ENCODE measurements at regions not wholly inside any gene's neighbourhood (a gene's known extent, or its start where the extent isn't known, plus 50 kb on each side); places are given as distances from the start of the nearest gene placed in this dataset.

DNA sequence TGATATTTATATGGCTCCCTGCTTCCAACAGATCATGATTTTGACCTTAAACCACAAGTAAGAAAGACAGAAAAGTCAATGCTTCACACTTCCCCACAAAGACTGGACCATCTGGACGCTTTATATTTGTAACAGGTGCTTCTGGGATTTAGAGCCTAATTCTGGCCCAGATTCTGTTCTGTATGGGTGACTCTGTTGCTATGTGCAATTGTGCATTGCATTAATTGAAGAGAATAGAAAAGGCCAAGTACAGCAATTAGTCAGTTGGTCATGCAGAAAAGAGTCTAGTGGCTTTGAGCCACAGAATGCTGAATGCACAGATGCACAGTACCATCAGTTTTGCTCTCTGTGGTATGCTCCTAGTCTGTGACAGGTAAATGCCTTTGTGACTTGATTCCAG, 657.4 kb upstream of the ATXN8OS start:
- 100% methylated on average over 1 of the region's 1 CpG; no CpG with 5 or more reads in 1 of the 2 experiments for WGBS, 2 experiments (ENCODE audit: insufficient coverage in 2 of 2)
- Histone ChIP-seq H3K4me1 (ENCODE audit: control insufficient read depth, insufficient read depth, low read length, poor library complexity, severe bottlenecking) (no peaks in the 10 kb centered on the region), H3K9me3 (ENCODE audit: control insufficient read depth, low read length) (no peaks in the 10 kb centered on the region), H3K27ac (ENCODE audit: low read depth, low read length, severe bottlenecking) (no peak overlapping the region), H3K36me3 (ENCODE audit: control insufficient read depth, insufficient read depth, low read length) (no peaks in the 10 kb centered on the region), H3K4me3 (ENCODE audit: extremely low read depth, insufficient read depth, low read length, poor library complexity, severe bottlenecking) (no peak overlapping the region)

DNA sequence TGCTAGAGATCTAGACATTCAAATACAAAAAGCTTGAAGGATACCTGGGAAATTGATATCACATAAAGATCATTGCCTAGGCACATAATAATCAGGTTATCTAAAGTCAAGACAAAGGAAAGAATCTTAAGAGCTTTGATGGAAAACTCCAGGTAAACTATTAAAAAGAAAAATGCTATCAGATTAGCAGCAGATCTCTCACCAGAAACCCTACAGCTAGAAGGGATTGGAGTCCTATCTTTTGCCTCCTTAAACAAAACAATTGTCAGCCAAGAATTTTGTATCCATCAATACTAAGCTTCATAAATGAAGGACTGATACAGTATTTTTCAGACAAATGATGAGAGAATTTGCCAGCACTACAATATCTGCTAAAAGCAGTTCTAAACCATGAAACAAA, 682.4 kb upstream of the ATXN8OS start:
- no peaks in the 10 kb centered on the region for H3K4me1 ChIP-seq (ENCODE audit: control insufficient read depth, insufficient read depth, low read length, poor library complexity, severe bottlenecking)
- no peaks in the 10 kb centered on the region for H3K36me3 ChIP-seq (ENCODE audit: control insufficient read depth, insufficient read depth, low read length)
- peaks cover under 1% of the 10 kb centered on the region for H3K9me3 ChIP-seq (ENCODE audit: control insufficient read depth, low read length)
- H3K4me3 ChIP-seq (ENCODE audit: extremely low read depth, insufficient read depth, low read length, poor library complexity, severe bottlenecking): no peak overlapping the region
- H3K27ac ChIP-seq (ENCODE audit: low read depth, low read length, severe bottlenecking): no peak overlapping the region

- H3K9me3 ChIP-seq (ENCODE audit: control insufficient read depth, low read length): peaks cover 7% of the 10 kb centered on the region
- H3K27ac ChIP-seq (ENCODE audit: low read depth, low read length, severe bottlenecking): no peak overlapping the region
- no peak overlapping the region for H3K4me3 ChIP-seq (ENCODE audit: extremely low read depth, insufficient read depth, low read length, poor library complexity, severe bottlenecking)
- 80 to 94% methylated on average over 2 of the region's 2 CpGs for WGBS, 2 experiments (ENCODE audit: insufficient coverage in 2 of 2)
- H3K4me1 ChIP-seq (ENCODE audit: control insufficient read depth, insufficient read depth, low read length, poor library complexity, severe bottlenecking): no peaks in the 10 kb centered on the region
- H3K36me3 ChIP-seq (ENCODE audit: control insufficient read depth, insufficient read depth, low read length): no peaks in the 10 kb centered on the region
These were observed 683.8 kb upstream of the ATXN8OS start for GRCh38 chr13:69423844-69424243.

DNA sequence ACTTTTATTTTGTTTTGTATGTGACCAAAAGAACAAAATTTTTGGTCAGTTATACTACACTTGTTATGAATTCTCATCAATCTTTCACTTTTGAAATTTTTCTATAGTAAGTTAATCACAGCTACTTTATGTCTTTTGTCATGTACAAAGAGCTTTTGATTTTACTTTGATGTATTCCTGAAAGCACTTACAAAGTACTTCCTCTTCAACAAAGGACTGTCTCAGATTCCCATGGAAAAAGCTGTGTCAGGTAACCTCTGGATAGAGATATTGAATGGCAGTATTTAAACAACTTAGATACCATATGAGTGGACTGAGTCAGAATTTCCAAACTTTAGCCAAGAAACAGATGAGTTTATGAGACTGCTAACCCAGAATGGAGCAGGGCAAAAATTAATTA, 689.3 kb upstream of the ATXN8OS start:
- Histone ChIP-seq H3K4me3 (ENCODE audit: extremely low read depth, insufficient read depth, low read length, poor library complexity, severe bottlenecking) (no peak overlapping the region), H3K27ac (ENCODE audit: low read depth, low read length, severe bottlenecking) (no peak overlapping the region), H3K36me3 (ENCODE audit: control insufficient read depth, insufficient read depth, low read length) (no peaks in the 10 kb centered on the region), H3K4me1 (ENCODE audit: control insufficient read depth, insufficient read depth, low read length, poor library complexity, severe bottlenecking) (no peaks in the 10 kb centered on the region), H3K9me3 (ENCODE audit: control insufficient read depth, low read length) (peaks cover 7% of the 10 kb centered on the region)

DNA sequence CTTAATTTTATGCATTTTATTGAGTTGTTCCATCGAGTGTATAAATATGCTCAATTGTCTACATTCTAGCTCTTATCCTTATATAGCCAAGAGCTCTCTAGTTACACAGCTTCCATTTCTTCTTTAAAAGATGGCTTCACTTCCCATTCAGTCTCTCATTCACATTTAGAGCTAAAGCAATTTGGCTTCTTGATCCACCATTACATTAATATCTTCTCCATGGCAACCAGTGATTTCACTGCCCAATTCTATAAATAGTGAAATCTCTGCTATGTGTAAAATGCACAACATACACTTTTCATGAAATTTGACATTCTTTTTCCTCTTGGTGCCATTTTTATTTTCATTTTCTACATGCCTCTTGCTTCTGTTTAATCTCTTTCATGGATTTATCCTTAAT, 696.9 kb upstream of the ATXN8OS start:
- Histone ChIP-seq H3K9me3 (ENCODE audit: control insufficient read depth, low read length) (no peaks in the 10 kb centered on the region), H3K4me3 (ENCODE audit: extremely low read depth, insufficient read depth, low read length, poor library complexity, severe bottlenecking) (no peak overlapping the region), H3K4me1 (ENCODE audit: control insufficient read depth, insufficient read depth, low read length, poor library complexity, severe bottlenecking) (no peaks in the 10 kb centered on the region), H3K36me3 (ENCODE audit: control insufficient read depth, insufficient read depth, low read length) (no peaks in the 10 kb centered on the region), H3K27ac (ENCODE audit: low read depth, low read length, severe bottlenecking) (no peak overlapping the region)
- no CpG with 5 or more reads among the region's 1 CpG for whole genome bisulfite sequencing, 2 experiments (ENCODE audit: insufficient coverage in 2 of 2)

DNA sequence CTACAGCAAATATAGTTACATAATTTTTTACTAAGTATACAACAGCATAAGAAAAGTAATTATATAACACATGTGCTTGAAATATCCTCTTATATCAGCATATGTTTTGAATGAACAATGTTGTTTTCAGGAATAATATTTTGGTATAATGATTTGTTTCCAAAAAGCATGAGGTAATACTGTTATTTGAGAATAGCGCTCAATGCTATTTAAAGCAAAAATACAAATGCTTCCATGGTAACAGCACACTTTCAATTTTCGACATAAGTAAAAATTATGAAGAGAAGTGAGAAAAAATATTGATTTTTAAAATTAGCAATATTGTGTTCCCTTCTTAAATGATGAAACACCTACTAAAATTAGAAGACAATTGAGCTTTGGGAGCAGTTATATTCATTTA, 715.9 kb upstream of the ATXN8OS start:
- Histone ChIP-seq H3K27ac (ENCODE audit: low read depth, low read length, severe bottlenecking) (no peak overlapping the region), H3K4me1 (ENCODE audit: control insufficient read depth, insufficient read depth, low read length, poor library complexity, severe bottlenecking) (no peaks in the 10 kb centered on the region), H3K9me3 (ENCODE audit: control insufficient read depth, low read length) (no peaks in the 10 kb centered on the region), H3K36me3 (ENCODE audit: control insufficient read depth, insufficient read depth, low read length) (no peaks in the 10 kb centered on the region), H3K4me3 (ENCODE audit: extremely low read depth, insufficient read depth, low read length, poor library complexity, severe bottlenecking) (no peak overlapping the region)
- WGBS, 2 experiments (ENCODE audit: insufficient coverage in 2 of 2): no CpG with 5 or more reads among the region's 2 CpGs

- no peaks in the 10 kb centered on the region for H3K4me1 ChIP-seq (ENCODE audit: control insufficient read depth, insufficient read depth, low read length, poor library complexity, severe bottlenecking)
- H3K9me3 ChIP-seq (ENCODE audit: control insufficient read depth, low read length): no peaks in the 10 kb centered on the region
- H3K4me3 ChIP-seq (ENCODE audit: extremely low read depth, insufficient read depth, low read length, poor library complexity, severe bottlenecking): no peak overlapping the region
- H3K27ac ChIP-seq (ENCODE audit: low read depth, low read length, severe bottlenecking): no peak overlapping the region
- no peaks in the 10 kb centered on the region for H3K36me3 ChIP-seq (ENCODE audit: control insufficient read depth, insufficient read depth, low read length)
- 100% methylated on average over 2 of the region's 4 CpGs; no CpG with 5 or more reads in 1 of the 2 experiments for WGBS, 2 experiments (ENCODE audit: insufficient coverage in 2 of 2)
These were observed 717.7 kb upstream of the ATXN8OS start for GRCh38 chr13:69389899-69390298.

- WGBS, 2 experiments (ENCODE audit: insufficient coverage in 2 of 2): no CpG with 5 or more reads among the region's 5 CpGs
- H3K9me3 ChIP-seq (ENCODE audit: control insufficient read depth, low read length): no peaks in the 10 kb centered on the region
- no peak overlapping the region for H3K27ac ChIP-seq (ENCODE audit: low read depth, low read length, severe bottlenecking)
- no peak overlapping the region for H3K4me3 ChIP-seq (ENCODE audit: extremely low read depth, insufficient read depth, low read length, poor library complexity, severe bottlenecking)
- no peaks in the 10 kb centered on the region for H3K4me1 ChIP-seq (ENCODE audit: control insufficient read depth, insufficient read depth, low read length, poor library complexity, severe bottlenecking)
- H3K36me3 ChIP-seq (ENCODE audit: control insufficient read depth, insufficient read depth, low read length): no peaks in the 10 kb centered on the region
These were observed 733.7 kb upstream of the ATXN8OS start for GRCh38 chr13:69373747-69374425.

DNA sequence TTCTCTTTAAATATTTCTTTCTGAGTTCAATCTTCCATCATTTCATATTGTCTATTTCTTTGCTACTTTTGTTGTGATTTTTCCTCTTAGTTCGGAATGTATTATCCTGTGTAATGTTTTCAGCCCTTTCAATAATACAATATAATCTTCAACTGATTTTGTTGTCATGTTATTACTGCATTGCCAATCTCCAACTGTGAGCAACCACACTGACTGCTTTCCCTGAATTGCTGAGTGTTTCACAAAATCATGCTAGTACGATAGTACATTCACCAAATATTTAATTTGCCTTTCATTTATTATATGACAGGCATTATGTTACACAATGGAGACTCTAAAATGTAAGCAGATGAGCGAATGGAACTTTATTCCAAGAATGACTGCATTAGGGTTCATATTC, 744.3 kb upstream of the ATXN8OS start:
- Histone ChIP-seq H3K4me3 (ENCODE audit: extremely low read depth, insufficient read depth, low read length, poor library complexity, severe bottlenecking) (no peak overlapping the region), H3K27ac (ENCODE audit: low read depth, low read length, severe bottlenecking) (no peak overlapping the region), H3K9me3 (ENCODE audit: control insufficient read depth, low read length) (no peaks in the 10 kb centered on the region), H3K4me1 (ENCODE audit: control insufficient read depth, insufficient read depth, low read length, poor library complexity, severe bottlenecking) (no peaks in the 10 kb centered on the region), H3K36me3 (ENCODE audit: control insufficient read depth, insufficient read depth, low read length) (no peaks in the 10 kb centered on the region)
- 100% methylated on average over 1 of the region's 3 CpGs; no CpG with 5 or more reads in 1 of the 2 experiments for WGBS, 2 experiments (ENCODE audit: insufficient coverage in 2 of 2)

DNA sequence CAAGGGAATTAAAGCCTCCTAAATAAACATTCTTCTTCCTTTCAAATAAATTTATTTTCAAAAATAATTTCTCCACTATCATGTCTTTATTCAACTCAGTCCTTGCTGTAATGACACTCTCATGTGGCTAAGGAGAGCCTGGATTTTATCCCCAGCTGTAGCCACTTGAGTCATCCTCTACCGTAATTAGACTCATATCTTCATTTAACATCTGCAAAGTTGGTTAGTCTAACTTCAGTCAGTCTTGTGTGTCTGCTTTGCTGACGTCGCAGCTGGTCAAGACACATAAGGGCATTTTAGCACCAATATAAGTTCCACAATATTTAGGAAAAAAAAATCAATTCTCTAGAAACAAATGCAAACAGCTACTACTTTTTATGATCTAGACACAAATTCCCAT, 776.4 kb upstream of the ATXN8OS start:
- Histone ChIP-seq H3K36me3 (ENCODE audit: control insufficient read depth, insufficient read depth, low read length) (no peaks in the 10 kb centered on the region), H3K9me3 (ENCODE audit: control insufficient read depth, low read length) (no peaks in the 10 kb centered on the region), H3K27ac (ENCODE audit: low read depth, low read length, severe bottlenecking) (no peak overlapping the region), H3K4me1 (ENCODE audit: control insufficient read depth, insufficient read depth, low read length, poor library complexity, severe bottlenecking) (no peaks in the 10 kb centered on the region), H3K4me3 (ENCODE audit: extremely low read depth, insufficient read depth, low read length, poor library complexity, severe bottlenecking) (no peak overlapping the region)
- WGBS, 2 experiments (ENCODE audit: insufficient coverage in 2 of 2): 80 to 100% methylated on average over 1 of the region's 3 CpGs

GRCh38 chr13:69324090-69324886, 783.3 kb upstream of the ATXN8OS start:
- WGBS, 2 experiments (ENCODE audit: insufficient coverage in 2 of 2): 80% methylated on average over 1 of the region's 2 CpGs; no CpG with 5 or more reads in 1 of the 2 experiments
- H3K4me1 ChIP-seq (ENCODE audit: control insufficient read depth, insufficient read depth, low read length, poor library complexity, severe bottlenecking): no peaks in the 10 kb centered on the region
- no peaks in the 10 kb centered on the region for H3K9me3 ChIP-seq (ENCODE audit: control insufficient read depth, low read length)
- no peak overlapping the region for H3K27ac ChIP-seq (ENCODE audit: low read depth, low read length, severe bottlenecking)
- H3K36me3 ChIP-seq (ENCODE audit: control insufficient read depth, insufficient read depth, low read length): no peaks in the 10 kb centered on the region
- no peak overlapping the region for H3K4me3 ChIP-seq (ENCODE audit: extremely low read depth, insufficient read depth, low read length, poor library complexity, severe bottlenecking)

Data from mesodermal cell (in vitro differentiated cells).